Fibroblast of villous mesenchyme (primary cell): ENCODE measurements at regions not wholly inside any gene's neighbourhood (a gene's known extent, or its start where the extent isn't known, plus 50 kb on each side); places are given as distances from the start of the nearest gene placed in this dataset.

Experiments
- DNase-seq: peaks from one replicate; pipeline ENCODE4 v3.0.0-alpha.2; 2010; ENCODE audit warnings: low read depth
- H3K4me3 ChIP-seq: 2 replicates; pipeline ENCODE4 v1.5.1; 2011; ENCODE audit warnings: low read depth, mild to moderate bottlenecking, low read length
- CTCF ChIP-seq: IDR thresholded peaks from 2 replicates; pipeline ENCODE4 v1.5.1; 2012; ENCODE audit warnings: low read depth, mild to moderate bottlenecking, low read length; ENCODE audit not compliant: insufficient read depth

DNA sequence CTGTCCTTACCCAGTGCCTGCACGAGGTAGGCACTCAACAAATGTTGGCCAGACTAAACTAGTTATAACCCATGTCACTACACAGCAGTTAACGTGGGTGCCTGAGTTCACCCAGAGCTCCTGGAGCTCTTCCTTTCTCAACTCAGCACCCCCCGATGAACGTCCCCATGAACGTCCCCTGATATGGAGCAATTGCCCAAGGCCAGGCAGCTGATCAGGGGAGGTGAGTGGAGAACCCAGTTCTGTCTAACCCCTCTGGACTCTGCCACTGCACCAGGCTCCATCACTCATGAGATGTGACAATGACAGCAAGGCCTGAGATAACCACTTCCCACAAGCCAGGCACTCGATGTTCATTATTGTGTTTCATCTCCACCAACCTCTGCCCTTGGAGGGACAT is 199.0 kb downstream of the BCL11B start:
- no peak for TF ChIP-seq CTCF

DNA sequence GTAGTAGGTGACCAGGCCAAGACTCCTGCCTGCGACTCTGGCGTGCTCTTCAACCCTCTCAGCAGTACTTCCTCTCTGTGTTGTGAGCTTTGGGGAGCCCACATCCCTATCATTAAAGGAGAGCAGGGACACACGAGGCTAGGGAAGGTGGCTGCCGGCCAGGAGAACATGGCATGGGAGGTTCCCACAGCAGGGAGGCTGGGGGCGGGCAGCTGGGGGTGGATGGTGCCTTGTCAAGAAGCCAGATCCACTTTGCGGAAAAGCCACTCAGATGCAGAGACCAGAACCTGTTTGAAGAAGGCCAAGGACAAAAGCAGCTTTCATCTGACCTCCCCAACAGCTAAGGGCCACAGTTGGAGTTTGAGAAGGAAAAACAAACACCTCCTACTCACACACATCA is 198.6 kb downstream of the BCL11B start:
- no peak for TF ChIP-seq CTCF
- no peak overlapping the region for H3K4me3 ChIP-seq
- DNase-seq = no peak

More for the DNA sequence above, 199.0 kb downstream of the BCL11B start:
- no peak overlapping the region for H3K4me3 ChIP-seq
- DNase-seq = no peak

GRCh38 chr14:99075061-99075460 is 196.9 kb downstream of the BCL11B start:
- H3K4me3 ChIP-seq = no peak overlapping the region
- DNase-seq = no peak
- TF ChIP-seq CTCF = no peak

- H3K4me3 ChIP-seq = no peak overlapping the region
- TF ChIP-seq CTCF = no peak
- no peak for DNase-seq
These were observed 196.1 kb downstream of the BCL11B start for GRCh38 chr14:99075771-99076375.

DNA sequence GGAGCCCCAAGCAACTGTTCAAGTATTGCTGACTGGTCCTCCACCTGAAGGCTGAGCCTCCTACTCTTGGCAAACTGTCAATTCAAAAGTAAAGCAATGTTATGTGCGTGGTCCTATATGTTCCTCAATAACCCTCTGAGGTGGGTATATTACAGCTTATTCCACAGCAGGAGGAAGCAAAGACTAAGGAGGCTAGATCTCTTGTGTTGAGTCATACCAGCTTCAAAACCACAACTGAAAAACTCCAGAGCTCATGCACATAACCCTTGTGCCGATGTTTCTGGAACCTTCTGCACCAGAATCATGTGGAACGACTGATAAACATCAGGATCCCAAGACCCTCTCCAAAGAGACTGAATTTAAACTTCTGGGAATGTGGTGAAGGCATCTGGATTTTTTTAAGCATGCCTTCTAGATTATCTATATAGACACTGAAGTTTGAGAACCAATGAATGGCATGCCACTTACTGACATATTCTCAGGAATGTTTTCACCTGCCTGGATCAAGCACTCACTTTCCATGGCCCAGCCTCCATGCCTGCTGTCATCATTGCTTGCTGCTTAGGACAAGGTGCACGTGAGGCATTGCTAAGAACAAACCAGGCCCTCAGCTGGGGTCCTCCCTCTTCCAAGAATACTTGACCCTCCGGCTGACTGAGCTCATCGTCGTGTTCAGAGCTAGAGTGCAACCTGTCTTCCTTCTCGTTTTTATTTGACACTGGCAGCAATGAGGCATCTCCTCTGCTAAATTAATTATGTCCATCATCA is 194.7 kb downstream of the BCL11B start:
- TF ChIP-seq CTCF = no peak
- DNase-seq = no peak

DNA sequence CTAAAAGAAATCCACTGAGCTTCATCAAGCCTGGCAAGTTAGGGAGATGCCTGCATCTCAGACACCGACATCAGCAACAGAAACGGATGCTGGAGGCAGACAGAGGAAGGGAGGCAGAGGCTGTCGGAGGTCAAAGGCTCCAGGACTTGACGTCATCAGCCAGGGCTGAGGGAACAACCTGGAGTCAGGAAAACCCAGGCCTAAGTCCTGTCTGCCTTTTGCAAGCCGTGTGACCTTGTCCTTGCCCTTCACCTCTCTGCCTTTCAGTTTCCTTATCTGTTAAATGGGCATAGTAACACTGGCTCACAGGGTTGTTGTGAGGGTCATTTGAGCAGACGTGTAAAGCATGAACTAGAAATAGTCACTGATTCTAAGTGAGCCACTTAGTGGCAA is 194.2 kb downstream of the BCL11B start:
- TF ChIP-seq CTCF = no peak
- H3K4me3 ChIP-seq = no peak overlapping the region
- no peak for DNase-seq

More for the DNA sequence above, 194.7 kb downstream of the BCL11B start:
- H3K4me3 ChIP-seq = no peak overlapping the region
